IMR-90 (cell line): ENCODE measurements at regions not wholly inside any gene's neighbourhood (a gene's known extent, or its start where the extent isn't known, plus 50 kb on each side); places are given as distances from the start of the nearest gene placed in this dataset.

ENCODE experiments used
- ATAC-seq: fragments of 200-7000 bp; cut with Tn5 transposase; 2 replicates; pipeline ENCODE4 v1.9.1; 2020; ENCODE audit warnings: low read depth, mild to moderate bottlenecking, moderate library complexity
- BruUV-seq: library from RNA; stranded (reverse); fragments of 400-500 nt; replicated peaks from 2 replicates; lab custom pipeline; 2021; lab: Mats Ljungman, UMichigan
- CTCF ChIA-PET: fragments of 300-600 bp; formaldehyde crosslinking; extraction: SDS; loops from one replicate; lab custom pipeline; 2021; ENCODE audit warnings: antibody characterized with exemption; lab: Yijun Ruan, JAX
- POLR2A ChIA-PET: fragments of 300-600 bp; sonication (Branson Sonifier 250); formaldehyde crosslinking; loops from one replicate; lab custom pipeline; 2022; ENCODE audit warnings: antibody characterized with exemption; ENCODE audit not compliant: unreplicated experiment; lab: Charles Lee
- DNase-seq: peaks from one replicate; pipeline ENCODE4 v3.0.0; 2013
- H2AFZ ChIP-seq: replicated peaks from 2 replicates; pipeline ENCODE3; 2013; ENCODE audit warnings: low read length, mild to moderate bottlenecking; ENCODE audit not compliant: poor library complexity
- H2AK5ac ChIP-seq: 2 replicates; pipeline ENCODE4 v1.6.1; 2013; ENCODE audit warnings: low read depth, low read length, inconsistent platforms
- H2AK9ac ChIP-seq: replicated peaks from 2 replicates; pipeline ENCODE3; 2013; ENCODE audit warnings: mild to moderate bottlenecking, low read depth, low read length, moderate library complexity; ENCODE audit not compliant: poor library complexity
- H2BK120ac ChIP-seq: 2 replicates; pipeline ENCODE4 v1.6.1; 2013; ENCODE audit warnings: low read depth, low read length, inconsistent platforms
- H2BK15ac ChIP-seq: 3 replicates; pipeline ENCODE4 v1.6.1; 2013; ENCODE audit warnings: low read depth, low read length, inconsistent platforms
- H2BK20ac ChIP-seq: 2 replicates; pipeline ENCODE4 v1.6.1; 2013; ENCODE audit warnings: low read depth, mild to moderate bottlenecking, inconsistent platforms, low read length, moderate library complexity
- H2BK5ac ChIP-seq: 2 replicates; pipeline ENCODE4 v1.6.1; 2013; ENCODE audit warnings: mild to moderate bottlenecking, low read depth, low read length, inconsistent platforms; ENCODE audit not compliant: poor library complexity, severe bottlenecking
- H3K14ac ChIP-seq: replicated peaks from 2 replicates; pipeline ENCODE4 v1.6.1; 2013; ENCODE audit warnings: low read depth, low read length, inconsistent platforms
- H3K18ac ChIP-seq: 2 replicates; pipeline ENCODE4 v1.6.1; 2013; ENCODE audit warnings: low read depth, low read length, control low read depth
- H3K23ac ChIP-seq: 2 replicates; pipeline ENCODE4 v1.6.1; 2013; ENCODE audit warnings: low read depth, low read length, inconsistent platforms
- H3K27ac ChIP-seq: 2 replicates; pipeline ENCODE4 v1.5.1; 2013; ENCODE audit warnings: mild to moderate bottlenecking, control low read depth, low read length; ENCODE audit not compliant: insufficient read depth
- H3K27me3 ChIP-seq: 2 replicates; pipeline ENCODE4 v1.6.1; 2013; ENCODE audit warnings: low read length; ENCODE audit not compliant: control insufficient read depth, insufficient read depth
- H3K36me3 ChIP-seq: 2 replicates; pipeline ENCODE4 v1.6.1; 2013; ENCODE audit warnings: low read length, mixed read lengths; ENCODE audit not compliant: control insufficient read depth, insufficient read depth
- H3K4ac ChIP-seq: 2 replicates; pipeline ENCODE4 v1.6.1; 2013; ENCODE audit warnings: low read depth, low read length, inconsistent platforms
- H3K4me1 ChIP-seq: 2 replicates; pipeline ENCODE4 v1.6.1; 2013; ENCODE audit warnings: low read length, mixed read lengths; ENCODE audit not compliant: control insufficient read depth, insufficient read depth
- H3K4me2 ChIP-seq: 2 replicates; pipeline ENCODE4 v1.6.1; 2013; ENCODE audit warnings: low read depth, mild to moderate bottlenecking, control low read depth, low read length, moderate library complexity
- H3K4me3 ChIP-seq: 2 replicates; pipeline ENCODE4 v1.5.1; 2013; ENCODE audit warnings: low read depth, mild to moderate bottlenecking, control low read depth, low read length, moderate library complexity; ENCODE audit not compliant: insufficient read depth
- H3K56ac ChIP-seq: 2 replicates; pipeline ENCODE4 v1.6.1; 2013; ENCODE audit warnings: low read length, inconsistent platforms; ENCODE audit not compliant: insufficient read depth; ENCODE audit errors: extremely low read depth
- H3K79me1 ChIP-seq, 2 experiments: 2 replicates each; pipeline ENCODE4 v1.6.1; 2013; ENCODE audit warnings: low read length in 2 of 2, inconsistent platforms in 1 of 2, low read depth in 1 of 2
- H3K9ac ChIP-seq: 2 replicates; pipeline ENCODE4 v1.6.1; 2013; ENCODE audit warnings: low read depth, low read length, control low read depth
- H3K9me1 ChIP-seq: 2 replicates; pipeline ENCODE4 v1.6.1; 2013; ENCODE audit warnings: low read length, inconsistent platforms; ENCODE audit not compliant: insufficient read depth
- H3K9me3 ChIP-seq: 2 replicates; pipeline ENCODE4 v1.6.1; 2013; ENCODE audit warnings: low read length; ENCODE audit not compliant: control insufficient read depth, insufficient read depth
- H4K20me1 ChIP-seq: 2 replicates; pipeline ENCODE4 v1.6.1; 2013; ENCODE audit warnings: low read length, inconsistent platforms; ENCODE audit not compliant: insufficient read depth
- H4K5ac ChIP-seq: 2 replicates; pipeline ENCODE4 v1.6.1; 2013; ENCODE audit warnings: mild to moderate bottlenecking, low read depth, low read length, control low read depth
- H4K8ac ChIP-seq, 2 experiments: 2 replicates each; pipeline ENCODE4 v1.6.1; 2013; ENCODE audit warnings: low read depth in 2 of 2, low read length in 2 of 2, control low read depth in 1 of 2, inconsistent platforms in 1 of 2
- H4K91ac ChIP-seq: 2 replicates; pipeline ENCODE4 v1.6.1; 2013; ENCODE audit warnings: low read depth, low read length, inconsistent platforms; ENCODE audit not compliant: insufficient read depth
- CEBPB ChIP-seq: IDR thresholded peaks from 2 replicates; pipeline ENCODE4 v1.6.1; 2012; ENCODE audit warnings: low read depth, low read length, improper control_type of control experiment
- NFE2L2 ChIP-seq: fragments of 150-350 bp; IDR thresholded peaks from 2 replicates; pipeline ENCODE4 v1.6.1; 2016; ENCODE audit warnings: low read depth, mild to moderate bottlenecking, low read length
- WGBS, 2 experiments: methylation state at CpG; one replicate each; pipeline versions ENCODE4 v1.1.5 to v1.1.7; 2013; ENCODE audit warnings: missing lambda C conversion rate in 2 of 2; ENCODE audit not compliant: insufficient read length in 1 of 2; ENCODE audit errors: extremely low coverage in 2 of 2; 5-methylcytosine and 5-hydroxymethylcytosine counted together
- dilution Hi-C: fragments of 300-500 bp; cut with HindIII; formaldehyde crosslinking; loops from one replicate; pipeline ENCODE4 v1.14.3; 2018; ENCODE audit warnings: low sequenced_read_pairs; ENCODE audit not compliant: unreplicated experiment
- in situ Hi-C: fragments of 300-500 bp; cut with MboI; formaldehyde crosslinking; loops from 3 replicates; pipeline ENCODE4 v1.14.3; 2019; ENCODE audit warnings: low sequenced_read_pairs, inconsistent platforms, mixed read lengths
- intact Hi-C: fragments of 100-400 bp; cut with micrococcal nuclease; formaldehyde crosslinking; loops from 2 replicates; pipeline ENCODE4 v1.10.0; 2022

DNA sequence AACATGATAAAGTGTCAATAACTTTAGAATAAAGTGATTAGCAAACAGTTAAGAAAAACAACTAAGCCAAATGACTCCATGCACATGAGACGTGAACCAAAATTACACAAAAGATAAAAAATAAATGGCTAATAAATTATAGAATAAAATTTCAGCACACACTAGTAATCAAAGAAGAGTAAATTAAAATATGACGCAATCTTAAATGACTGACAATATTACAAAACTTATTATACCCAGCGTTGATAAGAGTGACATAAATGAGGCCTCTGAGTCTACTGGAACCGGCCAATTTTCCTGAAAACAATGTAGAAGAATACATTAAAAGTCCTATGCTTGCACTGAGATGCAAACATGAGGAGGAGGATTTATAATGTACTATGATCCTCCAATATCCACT is 187.4 kb downstream of the DHX15 start:
- no peaks in the 10 kb centered on the region for H3K9me1 ChIP-seq
- no peak overlapping the region for H2AFZ ChIP-seq
- TF ChIP-seq NFE2L2, result no peak
- peak; percentile 66 for TF ChIP-seq CEBPB
- H2BK15ac ChIP-seq, result no peak overlapping the region
- H2BK120ac ChIP-seq, result no peak overlapping the region
- H2AK5ac ChIP-seq, result no peak overlapping the region
- no peak overlapping the region for H2BK5ac ChIP-seq
- no peak overlapping the region for H3K4ac ChIP-seq
- no CpG with 5 or more reads among the region's 4 CpGs for WGBS, 2 experiments
- no peaks in the 10 kb centered on the region for H3K79me1 ChIP-seq
- no peak overlapping the region for H3K4me2 ChIP-seq
- BruUV-seq, result no TSS peak
- no peak overlapping the region for H3K23ac ChIP-seq
- H3K14ac ChIP-seq, result no peak overlapping the region
- POLR2A ChIA-PET, result no interaction called here
- H3K9ac ChIP-seq, result no peak overlapping the region
- H3K36me3 ChIP-seq, result no peaks in the 10 kb centered on the region
- no peaks in the 10 kb centered on the region for H3K9me3 ChIP-seq
- H3K27me3 ChIP-seq, result no peaks in the 10 kb centered on the region
- H3K4me3 ChIP-seq, result no peak overlapping the region
- in situ Hi-C loops (no loop called here), dilution Hi-C loops (no loop called here), intact Hi-C loops (no loop called here)
- H2BK20ac ChIP-seq, result no peak overlapping the region
- H3K4me1 ChIP-seq, result 0 out of 2 replicates have a peak, but pooled peaks cover 3% of the 10 kb centered on the region
- no peak for ATAC-seq
- H3K27ac ChIP-seq, result no peak overlapping the region
- no peak overlapping the region for H3K18ac ChIP-seq
- no peaks in the 10 kb centered on the region for H4K20me1 ChIP-seq
- no peak overlapping the region for H4K8ac ChIP-seq
- H4K5ac ChIP-seq, result no peak overlapping the region
- CTCF ChIA-PET, result no interaction called here
- DNase-seq, result no peak
- H4K91ac ChIP-seq, result no peak overlapping the region
- H3K56ac ChIP-seq, result no peak overlapping the region
- H2AK9ac ChIP-seq, result no peak overlapping the region
